Transverse colon (tissue), 4 donors: ENCODE measurements at regions not wholly inside any gene's neighbourhood (a gene's known extent, or its start where the extent isn't known, plus 50 kb on each side); places are given as distances from the start of the nearest gene placed in this dataset.

Experiments used
- DNase-seq: peaks from one replicate; pipeline ENCODE4 v3.0.0-alpha.2; 2019
- H3K27ac ChIP-seq, 4 donors: fragments of 200-600 bp; sonication (generic); 2 replicates each; pipeline ENCODE4 v1.5.1; 2016 to 2018; ENCODE audit warnings: inconsistent platforms in 4 of 4
- H3K27me3 ChIP-seq: fragments of 200-600 bp; sonication (generic); 2 replicates; pipeline ENCODE4 v1.5.1; 2017; ENCODE audit warnings: inconsistent platforms
- H3K36me3 ChIP-seq, 4 donors: fragments of 200-600 bp; sonication (generic); 2 replicates each; pipeline ENCODE4 v1.5.1; 2017 to 2019; ENCODE audit warnings: inconsistent platforms in 4 of 4
- H3K4me1 ChIP-seq, 4 donors: fragments of 200-600 bp; sonication (generic); 2 replicates each; pipeline ENCODE4 v1.5.1; 2017 to 2020; ENCODE audit warnings: inconsistent platforms in 4 of 4
- H3K4me3 ChIP-seq, 4 donors: fragments of 200-600 bp; sonication (generic); 1 replicate in 1 of 4; 2 replicates in 3 of 4; pipeline versions ENCODE4 v1.5.1 to v1.6.1; 2017 to 2019; ENCODE audit warnings: inconsistent platforms in 4 of 4
- H3K9me3 ChIP-seq, 2 donors: fragments of 200-600 bp; sonication (generic); 2 replicates each; pipeline ENCODE4 v1.5.1; 2017 to 2019; ENCODE audit warnings: inconsistent platforms in 2 of 2
- CTCF ChIP-seq, 5 experiments: fragments of 200-600 bp in 3 of 5; fragments of 450-650 bp in 2 of 5; sonication (generic) in 3 of 5; IDR thresholded peaks; 1 replicate in 2 of 5; 2 replicates in 3 of 5; pipeline ENCODE4 v1.5.1; 2016 to 2017; ENCODE audit warnings: antibody characterized with exemption in 5 of 5, inconsistent platforms in 3 of 5, mild to moderate bottlenecking in 2 of 5, moderate library complexity in 1 of 5
- EP300 ChIP-seq: sonication (generic); formaldehyde crosslinking; IDR thresholded peaks from one replicate; pipeline ENCODE4 v1.6.1; 2017; ENCODE audit warnings: antibody characterized with exemption, low read depth
- POLR2A ChIP-seq: fragments of 450-650 bp; IDR thresholded peaks from one replicate; pipeline ENCODE4 v1.6.1; 2016; ENCODE audit warnings: antibody characterized with exemption, mild to moderate bottlenecking, moderate library complexity
- POLR2AphosphoS5 ChIP-seq, 3 donors: sonication (generic); formaldehyde crosslinking; IDR thresholded peaks; one replicate each; pipeline ENCODE4 v1.6.1; 2016; ENCODE audit warnings: antibody characterized with exemption in 3 of 3
- WGBS, 2 donors: methylation state at CpG; one replicate each; pipeline ENCODE4 v1.1.5; 2018; ENCODE audit warnings: low coverage in 1 of 2; 5-methylcytosine and 5-hydroxymethylcytosine counted together
- in situ Hi-C, 4 donors: fragments of 200-750 bp; cut with MboI; loops; one replicate each; pipeline versions ENCODE4 v1.15.0 to v1.15.1; 2017; ENCODE audit warnings: low sequenced_read_pairs in 3 of 4, low pct_ligation_motif_present in 1 of 4, low pct_unique_long_range_greater_than_20kb in 1 of 4
- intact Hi-C: fragments of 100-400 bp; cut with DNase I; formaldehyde crosslinking; loops from one replicate; pipeline ENCODE4 v1.15.1; 2023; ENCODE audit warnings: low total_unique reads

- no peaks in the 10 kb centered on the region for H3K27me3 ChIP-seq
- no peaks in the 10 kb centered on the region for H3K4me1 ChIP-seq
- no peak for DNase-seq
- no peaks in the 10 kb centered on the region for H3K9me3 ChIP-seq
- no peak for TF ChIP-seq EP300
- TF ChIP-seq POLR2AphosphoS5 (IDR thresholded peaks at IDR 0.05), result no peak
- TF ChIP-seq CTCF (IDR thresholded peaks at IDR 0.05), result no peak
- TF ChIP-seq POLR2A, result no peak
- in situ Hi-C loops (no loop called here), intact Hi-C loops (no loop called here)
- no peak overlapping the region for H3K27ac ChIP-seq
- no peaks in the 10 kb centered on the region for H3K36me3 ChIP-seq
- H3K4me3 ChIP-seq, result no peak overlapping the region
Measured at GRCh38 chr11:76259299-76259908, 53.1 kb upstream of the WNT11 start.

- Histone ChIP-seq H3K27ac (no peak overlapping the region), H3K36me3 (no peaks in the 10 kb centered on the region), H3K9me3 (no peaks in the 10 kb centered on the region), H3K27me3 (no peaks in the 10 kb centered on the region), H3K4me3 (no peak overlapping the region), H3K4me1 (no peaks in the 10 kb centered on the region)
- intact Hi-C loops (no loop called here), in situ Hi-C loops (no loop called here)
- TF ChIP-seq POLR2AphosphoS5 (IDR thresholded peaks at IDR 0.05) (no peak), POLR2A (no peak), EP300 (no peak), CTCF (IDR thresholded peaks at IDR 0.05) (no peak)
- no peak for DNase-seq
- 70% methylated on average over 14 of the region's 15 CpGs; no CpG with 5 or more reads in 1 of the 2 donors for WGBS, 2 donors
Measured at GRCh38 chr11:76257074-76257719, 50.9 kb upstream of the WNT11 start.

GRCh38 chr11:76256448-76256847, 50.1 kb upstream of the WNT11 start:
- in situ Hi-C loops, result no loop called here

More at GRCh38 chr11:76256448-76256847, 50.1 kb upstream of the WNT11 start:
- Histone ChIP-seq H3K4me3 (no peak overlapping the region), H3K4me1 (no peaks in the 10 kb centered on the region), H3K9me3 (no peaks in the 10 kb centered on the region), H3K27ac (no peak overlapping the region), H3K36me3 (no peaks in the 10 kb centered on the region), H3K27me3 (no peaks in the 10 kb centered on the region)
- WGBS, 2 donors, result 84 to 88% methylated on average over 5 to 14 of the region's 14 CpGs
- no peak for DNase-seq
- intact Hi-C loops, result no loop called here
- TF ChIP-seq POLR2A (no peak), EP300 (no peak), CTCF (IDR thresholded peaks at IDR 0.05) (no peak), POLR2AphosphoS5 (IDR thresholded peaks at IDR 0.05) (no peak)
